Globus pallidus (tissue), 1 donor: ENCODE measurements at regions not wholly inside any gene's neighbourhood (a gene's known extent, or its start where the extent isn't known, plus 50 kb on each side); places are given as distances from the start of the nearest gene placed in this dataset.

Experiments used
- DNase-seq: peaks from one replicate; pipeline ENCODE4 v3.0.0-alpha.2; 2015; ENCODE audit warnings: low spot score

DNA sequence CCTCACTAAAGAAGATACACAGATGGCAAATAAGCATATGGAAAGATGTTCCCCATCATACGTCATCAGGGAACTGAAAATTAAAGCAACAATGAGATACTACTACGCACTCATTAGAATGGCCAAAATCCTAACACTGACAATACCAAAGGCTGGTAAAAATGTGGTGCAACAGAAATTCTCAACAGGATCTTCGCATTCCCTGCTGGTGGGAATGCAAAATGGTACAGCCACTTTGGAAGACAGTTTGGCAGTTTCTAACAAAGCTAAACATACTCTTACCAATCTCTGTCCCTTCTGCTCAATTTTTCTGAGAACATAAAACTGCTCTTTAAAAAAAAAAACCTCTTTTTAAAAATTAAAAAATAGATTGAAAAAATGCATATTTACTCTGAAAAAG lies 300.2 kb downstream of the FBXW7 start:
- no peak for DNase-seq

DNA sequence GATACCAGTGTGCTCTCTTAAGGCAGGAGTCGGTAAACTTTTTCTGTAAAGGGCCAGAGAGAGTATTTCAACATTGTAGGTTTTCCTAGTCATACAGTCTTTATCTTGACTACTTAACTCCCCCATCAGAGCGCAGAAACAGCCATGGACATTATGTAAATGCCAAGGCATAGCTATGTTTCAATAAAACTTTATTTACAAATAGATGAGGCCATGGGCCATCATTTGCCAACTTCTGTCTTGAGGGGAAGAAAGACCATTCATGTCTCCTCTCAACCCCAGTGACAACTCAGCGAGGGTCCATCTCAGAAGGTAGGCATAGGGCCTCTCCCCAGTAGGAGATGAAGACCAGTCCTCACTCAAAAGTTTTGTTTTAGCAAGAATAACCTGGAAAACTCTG lies 301.3 kb downstream of the FBXW7 start:
- no peak for DNase-seq

DNA sequence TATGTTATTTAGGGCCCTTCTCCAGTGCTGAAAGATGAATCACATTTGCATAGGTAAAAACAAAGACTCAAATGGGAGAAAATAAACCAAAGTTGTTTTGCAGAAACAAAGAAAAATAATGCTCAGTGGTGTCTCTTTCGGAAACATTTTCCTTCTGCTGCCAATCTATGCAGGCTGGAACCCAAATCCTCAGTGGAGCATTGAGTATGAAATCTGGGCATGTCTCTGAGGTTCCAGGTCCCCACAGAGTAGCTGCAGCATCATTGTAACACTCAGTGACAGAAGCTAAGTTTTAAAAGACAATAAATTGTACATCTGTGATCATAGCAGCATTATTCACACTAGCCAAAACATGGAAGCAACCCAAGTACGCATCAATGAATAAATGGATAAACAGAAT lies 303.6 kb downstream of the FBXW7 start:
- DNase-seq: no peak

DNA sequence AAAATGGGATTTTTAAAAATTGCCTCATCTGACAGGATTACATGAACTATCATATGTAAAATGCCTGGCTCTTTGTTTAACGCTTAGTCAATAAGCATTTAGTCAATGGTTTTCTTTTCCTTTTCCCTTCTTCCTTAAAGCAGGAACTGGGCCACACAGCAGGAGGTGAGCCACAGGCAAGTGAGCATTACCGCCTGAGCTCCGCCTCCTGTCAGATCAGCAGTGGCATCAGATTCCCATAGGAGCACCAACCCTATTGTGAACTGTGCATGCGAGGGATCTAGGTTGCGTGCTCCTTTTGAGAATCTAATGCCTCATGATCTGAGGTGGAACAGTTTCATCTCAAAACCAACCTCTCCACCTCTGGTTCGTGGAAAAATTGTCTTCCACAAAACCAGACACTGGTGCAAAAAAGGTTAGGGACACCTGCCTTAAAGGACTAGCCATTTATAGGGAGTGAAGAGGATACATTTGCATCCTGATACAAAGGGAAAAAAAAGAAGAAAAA lies 306.1 kb downstream of the FBXW7 start:
- DNase-seq: no peak

DNA sequence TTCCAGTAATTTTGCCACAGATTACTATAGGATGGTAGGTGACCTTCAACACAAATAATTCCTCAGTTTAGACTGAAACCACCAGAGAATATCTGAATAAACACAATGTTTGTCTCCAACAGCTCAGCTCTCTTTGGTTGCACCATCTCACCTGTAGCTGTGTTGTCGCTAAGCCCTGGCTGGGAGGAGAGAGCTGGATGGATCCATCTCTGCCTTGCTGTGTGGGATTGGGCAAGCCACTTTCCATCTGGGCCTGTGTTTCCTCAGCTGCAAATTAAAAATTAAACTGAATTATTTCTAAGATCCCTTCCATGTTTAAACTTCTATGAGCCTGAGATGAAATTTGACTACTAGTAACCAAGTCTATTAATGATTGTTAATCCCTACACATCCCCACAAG lies 310.2 kb downstream of the FBXW7 start:
- DNase-seq: no peak

DNA sequence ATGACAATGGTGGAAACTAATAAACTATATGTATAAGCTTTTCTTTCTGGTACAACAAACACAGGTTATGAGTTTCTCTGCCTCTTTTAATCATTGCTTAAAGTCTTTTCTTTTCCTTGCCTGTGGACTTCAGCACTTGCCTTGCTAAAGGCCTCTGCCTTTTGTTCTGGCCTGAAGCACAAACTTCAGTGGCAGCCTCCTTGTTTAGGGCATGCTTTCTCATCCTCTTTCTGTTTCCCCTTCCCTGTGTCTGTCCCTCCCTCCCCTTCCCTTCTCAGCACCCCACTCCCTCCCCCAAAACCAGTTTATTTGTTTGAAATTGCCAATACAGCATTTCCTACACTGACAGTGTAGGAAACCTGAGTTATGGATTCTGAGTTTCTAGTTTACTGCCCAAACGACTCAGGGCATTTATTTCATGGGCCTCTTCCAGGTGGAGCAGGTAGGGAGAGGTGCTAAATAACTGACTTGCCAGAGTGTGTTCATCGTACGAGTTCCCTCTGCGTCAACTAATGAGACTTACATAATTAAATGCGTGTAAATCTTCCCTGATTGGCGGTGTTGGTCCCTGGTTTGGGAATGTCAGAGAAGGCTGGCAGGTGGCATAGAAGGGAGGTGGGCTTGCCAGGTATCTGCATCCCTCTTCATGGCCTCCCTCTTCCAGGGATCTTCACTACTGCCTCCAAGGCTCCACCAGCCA lies 311.0 kb downstream of the FBXW7 start:
- DNase-seq: no peak

DNA sequence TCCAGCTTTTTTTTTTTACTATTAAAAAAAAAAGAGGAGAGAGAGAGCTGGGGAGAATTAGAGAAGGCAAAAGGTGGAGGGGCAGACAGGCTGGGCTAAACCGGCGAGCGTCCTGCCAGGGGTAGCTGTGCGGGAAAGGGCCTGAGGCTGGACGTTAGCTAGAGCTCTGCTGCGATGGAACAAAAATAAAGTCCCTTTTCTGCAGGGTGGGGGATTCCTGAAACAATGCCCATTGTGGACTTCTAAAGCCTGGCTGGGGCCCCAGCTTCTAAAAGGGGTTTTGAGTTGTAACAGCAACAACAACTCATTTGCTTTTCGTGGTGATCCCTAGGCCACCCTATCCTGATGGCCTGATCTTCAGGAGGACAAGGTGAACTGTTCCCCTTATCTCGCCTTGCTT lies 311.7 kb downstream of the FBXW7 start:
- DNase-seq: no peak

DNA sequence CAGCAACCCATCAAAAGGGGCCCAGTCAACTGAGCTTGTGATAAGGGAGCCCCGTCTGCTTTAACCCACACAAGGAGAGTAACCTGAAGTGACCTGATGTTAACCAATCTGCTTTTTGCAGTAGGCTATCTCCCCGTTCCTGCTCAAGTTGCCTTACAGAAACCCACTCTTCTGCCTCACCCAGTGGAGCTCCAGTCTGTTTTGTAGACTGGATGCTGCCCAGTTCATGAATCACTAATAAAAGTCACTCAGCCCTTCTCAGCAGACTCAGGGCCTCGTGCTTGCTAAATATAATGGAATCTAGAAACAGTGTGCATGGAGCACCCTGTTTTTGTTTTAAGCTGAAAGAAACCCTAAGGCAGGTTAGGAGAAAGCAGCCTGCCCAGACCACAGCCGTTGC lies 312.3 kb downstream of the FBXW7 start:
- DNase-seq: no peak

DNA sequence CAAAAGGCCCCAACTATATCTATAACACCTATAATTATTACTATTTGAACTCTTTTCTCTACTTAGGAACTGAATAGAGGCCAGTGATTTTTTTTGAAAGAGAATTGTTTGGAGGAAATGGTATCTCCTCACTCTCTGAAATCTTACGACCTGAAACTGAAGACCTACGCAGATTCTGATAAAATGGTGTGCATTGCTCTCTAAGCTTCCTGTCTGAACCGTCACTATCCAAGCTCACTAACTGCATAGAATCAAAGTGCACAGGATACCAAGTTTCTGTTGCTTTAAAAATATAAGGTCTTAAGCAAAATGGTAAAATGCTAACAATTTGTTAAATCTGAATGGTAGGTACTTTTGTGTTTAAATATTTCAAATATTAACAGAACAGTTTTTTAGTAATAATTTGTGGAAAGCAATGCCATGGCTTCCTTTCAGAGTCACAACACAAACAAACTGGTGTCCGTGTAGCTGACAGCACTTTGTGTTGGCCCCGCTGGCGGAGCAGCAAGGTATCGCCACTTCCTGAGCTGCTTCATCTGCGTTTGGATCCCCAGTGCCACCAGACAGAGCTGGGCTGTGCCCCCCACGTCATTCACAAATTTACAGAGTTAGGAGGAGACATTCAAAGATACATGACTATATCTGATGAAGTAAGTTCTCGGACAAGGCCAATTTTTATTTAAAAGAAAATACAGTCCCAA lies 313.9 kb downstream of the FBXW7 start:
- DNase-seq: no peak

DNA sequence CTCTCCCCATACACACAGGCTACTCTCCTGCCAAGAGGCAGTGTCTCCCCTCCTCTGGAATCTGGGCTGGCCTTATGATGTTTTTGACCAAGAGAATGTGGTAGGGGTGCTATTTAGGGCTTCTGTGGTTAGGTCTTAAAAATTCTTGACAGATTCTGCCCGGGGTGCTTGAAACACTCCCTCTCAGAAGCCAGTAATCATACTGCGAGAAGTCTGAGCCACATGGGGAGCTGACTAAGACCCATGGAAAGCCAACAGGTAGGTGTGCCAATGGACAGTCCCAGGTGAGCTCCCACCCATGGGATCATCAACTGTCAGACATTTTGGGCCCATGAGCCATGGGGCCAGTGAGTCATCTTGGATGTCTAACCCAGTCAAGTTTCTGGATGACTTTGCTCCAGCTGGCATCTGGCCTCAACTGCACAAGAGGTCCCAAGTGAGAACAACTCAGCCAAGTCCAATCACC lies 315.7 kb downstream of the FBXW7 start:
- DNase-seq: no peak

DNA sequence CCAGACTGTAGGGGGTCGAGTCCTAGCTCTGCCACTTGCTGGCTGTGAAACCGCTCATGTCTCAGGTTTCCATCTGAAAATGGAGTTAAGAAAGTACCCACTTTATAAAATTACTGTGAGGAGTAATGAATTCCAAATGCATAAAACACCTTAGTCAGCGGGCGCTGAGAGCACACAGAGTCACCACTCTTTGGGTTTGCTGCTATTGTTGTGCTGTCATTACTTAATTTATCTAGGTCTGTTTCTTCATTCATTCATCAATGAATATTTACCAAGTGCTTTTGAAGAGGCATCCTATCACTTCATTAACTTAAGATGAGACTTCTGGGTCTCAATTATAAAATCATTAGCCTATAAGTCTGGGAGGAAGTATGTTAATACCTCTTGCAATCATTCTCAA lies 317.3 kb downstream of the FBXW7 start:
- DNase-seq: no peak

DNA sequence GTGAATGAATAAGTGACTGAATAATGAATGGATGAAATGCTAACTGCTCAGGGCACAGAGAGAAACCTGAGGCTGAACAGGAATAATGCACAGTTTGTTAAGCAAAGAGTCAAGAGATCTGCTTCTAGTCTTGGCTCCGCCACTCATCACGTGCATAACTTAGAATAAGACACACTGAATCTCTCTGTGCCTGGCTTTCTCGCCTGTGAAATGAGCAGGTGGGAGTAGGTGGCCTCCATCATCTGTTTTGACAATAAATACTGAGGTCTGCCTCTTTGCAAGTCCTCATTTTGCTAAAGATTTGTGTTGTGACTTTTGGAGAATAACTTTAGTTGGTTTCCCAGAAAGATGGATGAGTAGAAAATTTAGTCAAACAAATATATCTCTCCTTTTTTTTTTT lies 318.0 kb downstream of the FBXW7 start:
- DNase-seq: no peak

DNA sequence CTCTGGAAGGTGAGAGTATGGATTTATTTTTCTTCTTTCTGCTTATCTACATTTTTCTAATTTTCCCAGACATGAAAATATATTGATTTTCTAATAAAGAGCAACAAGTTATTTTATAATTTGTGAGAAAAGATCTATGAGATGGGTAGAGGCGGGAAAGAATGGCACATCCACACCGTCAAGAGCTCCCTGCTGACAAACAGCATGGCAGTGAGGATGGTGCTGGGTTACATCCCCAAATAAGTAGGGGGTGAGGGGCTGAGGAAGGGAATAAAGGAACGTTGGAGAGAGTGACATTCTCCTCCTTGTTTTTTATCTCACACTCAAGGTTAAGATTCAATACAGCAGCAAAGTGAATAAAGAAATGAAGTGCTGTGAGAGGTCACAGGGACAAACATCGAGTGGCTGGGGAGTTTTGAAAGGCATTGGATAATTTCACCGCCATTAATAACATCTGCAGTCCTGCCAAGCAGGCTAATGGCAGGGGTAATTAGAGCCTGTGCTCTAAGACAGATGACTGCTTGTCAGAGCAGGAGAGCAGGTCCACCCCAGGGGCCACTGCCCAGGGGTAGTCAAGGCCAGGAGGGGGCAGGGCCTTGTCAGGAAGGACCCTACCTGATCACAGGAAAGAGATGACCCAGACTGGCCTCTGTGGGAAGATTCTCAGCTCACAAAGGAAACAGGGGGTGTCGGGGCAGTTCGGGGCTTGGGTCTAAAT lies 323.8 kb downstream of the FBXW7 start:
- DNase-seq: no peak

DNA sequence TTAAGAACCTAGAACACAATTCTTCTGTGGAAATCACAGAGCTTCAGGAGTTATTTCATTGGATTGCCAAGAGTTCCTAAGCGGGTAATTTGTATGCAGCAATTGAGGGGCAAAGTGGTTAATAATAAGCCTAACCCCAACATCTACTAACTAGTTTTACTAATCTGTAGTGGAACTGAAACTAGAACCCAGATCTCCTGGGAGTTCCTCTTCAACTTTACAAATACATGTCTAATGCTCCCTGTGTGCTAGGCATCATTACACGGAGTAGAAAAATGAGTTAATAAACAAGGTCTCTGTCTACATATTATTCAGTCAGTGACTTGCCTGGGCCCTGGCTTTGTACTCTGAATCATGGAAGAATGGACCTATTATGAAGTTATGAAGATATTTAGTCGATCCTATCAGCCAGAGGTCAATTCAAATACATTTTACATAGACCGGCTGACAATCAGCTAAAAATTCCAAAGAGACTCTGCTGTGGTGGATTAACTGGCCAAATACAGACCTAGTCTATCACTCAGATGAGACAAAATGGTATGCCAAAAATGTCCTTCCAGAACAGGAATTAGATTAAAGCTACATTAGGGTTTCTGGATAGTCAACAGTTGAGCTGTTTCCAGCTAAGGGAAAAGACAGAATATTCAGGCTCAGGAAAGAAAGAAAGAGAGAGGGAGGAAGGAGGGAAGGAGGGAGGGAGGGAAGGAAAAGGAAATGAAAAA lies 326.0 kb downstream of the FBXW7 start:
- DNase-seq: no peak

DNA sequence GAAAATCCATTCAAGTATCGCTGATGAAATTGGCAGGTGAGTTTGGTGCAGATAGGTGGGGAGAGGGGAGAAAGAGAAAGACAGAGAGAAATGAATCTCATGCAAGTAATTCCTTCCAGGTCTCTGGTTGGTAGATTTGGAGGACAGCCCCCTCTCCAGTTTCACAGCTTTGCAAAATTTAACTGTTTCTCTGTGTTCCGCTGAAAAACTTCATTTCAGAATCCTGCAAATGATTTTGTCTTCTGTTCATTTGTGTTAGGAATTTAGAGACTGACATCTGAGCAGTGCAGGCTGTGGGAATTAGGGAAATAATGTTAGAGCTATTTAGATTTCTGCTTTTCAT lies 328.5 kb downstream of the FBXW7 start:
- DNase-seq: no peak

DNA sequence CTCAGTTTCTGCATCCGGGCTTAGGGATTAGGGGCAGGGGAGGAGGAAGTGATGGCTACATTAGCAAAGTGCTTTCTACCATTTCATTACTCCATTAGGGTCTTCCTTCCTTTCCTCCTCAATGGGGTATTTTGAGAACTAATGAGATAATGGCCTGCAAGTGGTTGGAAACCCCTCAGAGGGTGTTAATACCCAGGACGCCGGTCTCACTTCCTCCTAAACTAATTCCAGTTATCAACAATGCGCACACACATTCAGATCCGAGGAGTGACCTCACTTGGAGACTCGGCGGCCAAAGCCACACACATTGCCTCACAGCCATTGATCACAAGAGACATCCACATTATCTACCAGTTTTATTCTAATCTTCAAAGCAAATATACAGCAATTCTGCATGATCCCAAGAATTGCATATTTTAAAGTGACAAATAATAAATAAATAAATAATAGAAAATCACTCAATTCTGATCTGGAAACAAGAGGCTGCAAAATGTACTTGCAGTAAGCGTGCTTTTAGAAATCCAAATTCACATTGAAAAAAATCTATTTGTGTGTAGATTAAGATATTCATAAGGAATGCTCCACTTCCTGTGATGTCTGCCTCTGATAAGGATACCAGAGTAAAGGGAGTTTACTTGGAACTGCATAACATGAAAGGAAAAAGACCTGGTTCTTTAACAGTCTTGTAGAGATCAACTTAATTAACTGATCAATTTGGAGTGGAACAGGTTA lies 329.1 kb downstream of the FBXW7 start:
- DNase-seq: no peak

DNA sequence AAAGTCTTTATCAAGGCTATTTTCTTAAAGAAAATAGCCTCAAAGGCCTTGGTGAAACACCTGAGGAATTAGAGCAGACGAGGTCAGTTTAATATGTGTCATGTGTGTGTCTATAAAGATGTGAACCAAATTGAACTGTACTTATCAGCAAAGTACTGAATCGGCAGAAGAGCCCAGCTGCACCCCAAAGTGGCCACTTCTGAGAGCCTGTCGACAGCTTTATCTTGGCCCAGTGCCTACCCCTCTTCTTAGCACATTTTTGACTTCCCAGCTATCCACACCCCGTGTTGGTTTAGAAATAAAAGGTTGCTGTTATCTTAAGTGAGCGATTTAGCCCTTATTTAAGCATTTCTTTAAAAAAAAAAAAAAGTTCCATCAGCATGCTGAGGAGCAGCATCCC lies 329.7 kb downstream of the FBXW7 start:
- no peak for DNase-seq

DNA sequence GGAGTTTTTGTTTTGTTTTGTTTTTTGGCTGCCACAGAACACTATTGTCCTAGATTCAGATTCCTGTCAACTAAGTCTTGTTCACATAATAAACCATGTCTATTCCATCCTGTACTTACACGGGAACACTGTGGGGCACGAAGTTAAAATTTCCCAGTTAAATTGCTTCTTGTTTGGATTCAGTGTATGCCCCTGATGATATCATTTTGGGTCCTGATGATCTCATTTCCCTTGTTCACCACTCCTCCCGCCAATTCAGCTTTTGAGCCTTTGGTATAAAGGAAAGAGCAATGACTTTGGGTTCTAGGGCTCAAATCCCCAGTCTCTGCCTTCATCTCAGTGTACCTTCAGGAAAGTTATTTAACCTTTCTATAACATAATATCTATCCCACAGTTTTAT lies 333.5 kb downstream of the FBXW7 start:
- DNase-seq: no peak

DNA sequence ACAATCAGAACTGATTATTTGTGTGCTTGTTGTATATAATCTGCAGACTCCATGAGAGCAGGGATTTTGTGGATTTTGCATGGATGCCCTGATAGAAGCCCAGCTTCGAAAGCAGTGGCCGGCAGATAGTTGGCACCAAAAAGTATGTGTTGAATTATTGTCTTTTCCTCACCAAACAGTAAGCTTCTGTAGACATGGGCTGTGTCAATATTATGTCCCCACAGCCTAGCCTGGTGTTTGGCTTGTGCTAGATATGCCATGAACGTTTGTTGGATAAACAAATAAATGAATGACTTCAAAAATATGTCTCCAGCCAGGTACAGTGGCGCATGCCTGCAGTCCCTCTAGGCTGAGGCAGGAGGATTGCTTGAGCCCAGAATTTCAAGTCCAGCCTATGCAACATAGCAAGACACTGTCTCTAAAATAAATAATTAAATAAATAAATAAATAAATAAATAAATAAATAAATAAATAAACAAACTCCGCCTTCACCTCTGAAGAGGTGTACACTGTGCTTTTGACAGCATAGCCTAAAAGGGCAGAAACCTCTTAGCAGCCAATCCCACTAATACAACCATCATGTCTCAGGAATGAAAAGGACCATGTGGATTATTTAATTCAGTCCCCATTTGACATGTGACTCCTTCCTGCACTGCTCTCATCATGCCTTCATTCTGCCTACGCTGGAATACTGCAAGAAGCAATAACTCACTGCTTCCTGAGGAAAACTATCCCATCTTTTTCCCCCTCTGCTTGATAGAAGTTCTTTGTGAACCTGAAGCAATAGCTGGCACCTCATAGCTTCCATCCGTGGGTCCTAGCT lies 335.2 kb downstream of the FBXW7 start:
- DNase-seq: no peak

DNA sequence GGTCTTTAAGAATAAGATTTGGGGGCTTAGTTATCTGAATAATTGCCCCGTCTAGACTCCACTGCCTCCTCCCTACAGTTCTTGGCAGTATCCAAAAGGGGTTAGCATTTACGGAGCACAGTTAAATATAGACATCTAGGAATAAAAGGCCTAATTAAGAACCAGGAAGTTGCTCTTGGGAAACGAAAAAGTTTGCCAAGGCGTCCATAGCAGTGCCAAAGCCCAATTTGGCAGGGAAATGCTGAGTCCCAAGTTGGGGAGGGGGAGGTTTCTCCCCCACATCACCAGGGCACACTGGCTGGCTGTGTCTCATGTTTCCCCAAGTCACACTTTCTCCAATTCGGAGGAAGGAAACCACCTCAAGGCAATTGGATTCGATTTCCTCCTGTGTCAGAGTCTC lies 338.7 kb downstream of the FBXW7 start:
- peak; percentile 66 for DNase-seq

DNA sequence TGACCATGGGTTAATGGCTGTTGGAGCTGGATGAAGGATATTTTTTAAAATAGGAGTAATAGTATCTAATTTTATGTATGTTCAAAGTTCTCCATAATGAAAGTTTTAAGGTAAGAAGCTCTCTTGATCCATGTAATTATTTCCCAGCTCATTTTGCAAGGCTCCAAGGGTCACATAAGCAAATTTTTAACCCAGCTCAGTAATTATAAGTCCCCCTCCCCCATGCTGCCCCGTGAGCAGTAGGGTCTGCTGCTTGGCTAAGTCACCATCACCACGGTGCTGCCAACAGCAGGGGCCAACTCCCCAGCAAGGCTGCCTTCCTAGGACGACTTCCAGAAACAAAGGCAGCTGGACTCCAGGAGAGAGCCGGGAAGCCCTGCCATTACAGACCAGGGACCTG lies 340.0 kb downstream of the FBXW7 start:
- peak; percentile 15 for DNase-seq
